ENCODE measurements at regions not wholly inside any gene's neighbourhood (a gene's known extent, or its start where the extent isn't known, plus 50 kb on each side); places are given as distances from the start of the nearest gene placed in this dataset.

- Histone ChIP-seq H3K79me2 (ENCODE audit: control insufficient read depth, insufficient read depth, low read length) (no peaks in the 10 kb centered on the region), H4K20me1 (ENCODE audit: control insufficient read depth, insufficient read depth, low read length, poor library complexity, severe bottlenecking) (no peaks in the 10 kb centered on the region), H3K27me3 (replicated peaks in 1 of 4; ENCODE audit: control extremely low read depth in 1 of 4, control insufficient read depth in 3 of 4, insufficient read depth in 4 of 4, low read length in 3 of 4) (peaks cover 0 to 3% (median 0%) of the 10 kb centered on the region in 4 experiments), H3K9me3 (ENCODE audit: control extremely low read depth in 1 of 3, control insufficient read depth in 2 of 3, insufficient read depth in 1 of 3, low read length in 2 of 3) (no peaks in the 10 kb centered on the region), H3K4me3 (ENCODE audit: control extremely low read depth in 1 of 5, extremely low read depth in 1 of 5, insufficient read depth in 1 of 5, low read depth in 2 of 5, low read length in 4 of 5) (no peak overlapping the region), H3K4me1 (ENCODE audit: control insufficient read depth in 2 of 2, insufficient read depth in 2 of 2, low read length in 2 of 2) (peaks cover 2 to 15% of the 10 kb centered on the region in 2 donors), H3K36me3 (replicated peaks in 1 of 2; ENCODE audit: control extremely low read depth in 1 of 2, control insufficient read depth in 1 of 2, extremely low read depth in 1 of 2, insufficient read depth in 2 of 2, low read length in 1 of 2) (no peaks in the 10 kb centered on the region), H2AFZ (ENCODE audit: insufficient read depth, low read depth, low read length, poor library complexity, severe bottlenecking) (no peak overlapping the region), H3K9ac (ENCODE audit: low read length) (no peak overlapping the region), H3K4me2 (replicated peaks; ENCODE audit: low read depth, low read length, poor library complexity, severe bottlenecking) (no peak overlapping the region), H3K27ac (ENCODE audit: low read length in 2 of 2) (no peak overlapping the region)
- H3K9me3 Mint-ChIP-seq (ENCODE audit: insufficient read depth) = no peaks in the 10 kb centered on the region
- intact Hi-C loops (cut with micrococcal nuclease) = loop anchor here (1.0 kb wide), 2 partner anchors 154 to 213 kb away; no protein-coding TSS in a partner anchor
- TF ChIP-seq CTCF (IDR thresholded peaks at IDR 0.05) = peak; percentile 74
- TF ChIP-seq EZH2 (IDR thresholded peaks at IDR 0.05; ENCODE audit: borderline replicate concordance, insufficient read depth, low read depth, low read length, poor library complexity, severe bottlenecking) = no peak
- peaks cover 13% of the 10 kb centered on the region for H3K4me1 Mint-ChIP-seq
- H3K27me3 Mint-ChIP-seq = peaks cover 13% of the 10 kb centered on the region
- ATAC-seq (ENCODE audit: low read depth) (no peak), DNase-seq (peak; percentile 56)
- POLR2A ChIA-PET = no interaction called here
- 81% methylated on average over 4 of the region's 6 CpGs for WGBS (ENCODE audit: insufficient coverage)
- H3K27ac Mint-ChIP-seq = no peak overlapping the region
- no peak overlapping the region for H3K4me3 Mint-ChIP-seq
- CTCF ChIA-PET = interaction anchor here (1.0 to 10.2 kb wide), 12 partner anchors 13 to 214 kb away, joined by 3 to 139 read pairs (median 4); no protein-coding TSS in a partner anchor
Measured at GRCh38 chr20:33915726-33916331, 77.9 kb upstream of the RALY start.

DNA sequence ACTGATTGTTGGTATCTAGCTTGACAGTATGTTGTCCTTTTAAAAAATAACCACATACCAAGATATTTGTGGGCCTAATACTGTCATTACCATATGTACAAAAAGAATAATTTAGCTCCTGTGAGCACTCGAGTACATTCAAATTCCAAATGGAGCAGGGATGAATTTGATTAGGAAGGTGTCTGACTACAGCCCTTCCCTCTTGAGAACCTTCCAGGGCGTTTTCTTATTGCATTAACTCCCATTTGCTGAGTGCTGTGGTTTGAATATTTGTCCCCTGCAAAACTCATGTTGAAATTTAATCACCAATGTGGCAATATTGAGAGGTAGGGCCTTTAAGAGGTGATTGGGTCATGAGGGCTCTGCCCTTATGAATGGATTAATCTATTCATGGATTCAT, 76.9 kb upstream of the RALY start:
- intact Hi-C loops (cut with micrococcal nuclease) = no loop called here
- Mint-ChIP-seq H3K4me1 (peaks cover 13% of the 10 kb centered on the region), H3K4me3 (no peak overlapping the region), H3K27ac (no peak overlapping the region), H3K27me3 (peaks cover 13% of the 10 kb centered on the region), H3K9me3 (ENCODE audit: insufficient read depth) (no peaks in the 10 kb centered on the region)
- H3K27me3 ChIP-seq (replicated peaks in 1 of 4; ENCODE audit: control extremely low read depth in 1 of 4, control insufficient read depth in 3 of 4, insufficient read depth in 4 of 4, low read length in 3 of 4) = peaks cover 0 to 3% (median 0%) of the 10 kb centered on the region in 4 experiments
- peaks cover 2 to 15% of the 10 kb centered on the region in 2 donors for H3K4me1 ChIP-seq (ENCODE audit: control insufficient read depth in 2 of 2, insufficient read depth in 2 of 2, low read length in 2 of 2)
- no peaks in the 10 kb centered on the region for H3K79me2 ChIP-seq (ENCODE audit: control insufficient read depth, insufficient read depth, low read length)
- TF ChIP-seq EZH2 (IDR thresholded peaks at IDR 0.05; ENCODE audit: borderline replicate concordance, insufficient read depth, low read depth, low read length, poor library complexity, severe bottlenecking) = no peak
- no peak overlapping the region for H3K9ac ChIP-seq (ENCODE audit: low read length)
- ATAC-seq (ENCODE audit: low read depth) = no peak
- no peak for DNase-seq
- H3K4me2 ChIP-seq (replicated peaks; ENCODE audit: low read depth, low read length, poor library complexity, severe bottlenecking) = no peak overlapping the region
- H3K9me3 ChIP-seq (ENCODE audit: control extremely low read depth in 1 of 3, control insufficient read depth in 2 of 3, insufficient read depth in 1 of 3, low read length in 2 of 3) = no peaks in the 10 kb centered on the region
- ChIA-PET CTCF (interaction anchor here (0.8 to 10.2 kb wide), 8 partner anchors 9 to 213 kb away, joined by 3 to 139 read pairs (median 4); no protein-coding TSS in a partner anchor), POLR2A (no interaction called here)
- no peaks in the 10 kb centered on the region for H3K36me3 ChIP-seq (replicated peaks in 1 of 2; ENCODE audit: control extremely low read depth in 1 of 2, control insufficient read depth in 1 of 2, extremely low read depth in 1 of 2, insufficient read depth in 2 of 2, low read length in 1 of 2)
- no peak overlapping the region for H3K4me3 ChIP-seq (ENCODE audit: control extremely low read depth in 1 of 5, extremely low read depth in 1 of 5, insufficient read depth in 1 of 5, low read depth in 2 of 5, low read length in 4 of 5)
- no peak overlapping the region for H3K27ac ChIP-seq (ENCODE audit: low read length in 2 of 2)
- no CpG with 5 or more reads among the region's 2 CpGs for WGBS (ENCODE audit: insufficient coverage)
- H4K20me1 ChIP-seq (ENCODE audit: control insufficient read depth, insufficient read depth, low read length, poor library complexity, severe bottlenecking) = no peaks in the 10 kb centered on the region
- no peak overlapping the region for H2AFZ ChIP-seq (ENCODE audit: insufficient read depth, low read depth, low read length, poor library complexity, severe bottlenecking)

Measured in B cell (primary cell).